GM18505 (cell line): ENCODE measurements at regions not wholly inside any gene's neighbourhood (a gene's known extent, or its start where the extent isn't known, plus 50 kb on each side); places are given as distances from the start of the nearest gene placed in this dataset.
"Not testable (repeated sequence)": the region's sequence is repeated elsewhere in the genome, so short reads cannot be mapped to it uniquely, and the experiment has no call there.

Experiments
- ATAC-seq: cut with Tn5 transposase; IDR thresholded peaks from one replicate; pipeline ENCODE4 v1.9.1; 2021; ENCODE audit not compliant: unreplicated experiment
- POLR2A ChIP-seq: IDR thresholded peaks from 4 replicates; pipeline ENCODE4 v1.6.1; 2011; ENCODE audit warnings: borderline replicate concordance; ENCODE audit not compliant: insufficient read depth, insufficient read length; ENCODE audit errors: extremely low read depth

DNA sequence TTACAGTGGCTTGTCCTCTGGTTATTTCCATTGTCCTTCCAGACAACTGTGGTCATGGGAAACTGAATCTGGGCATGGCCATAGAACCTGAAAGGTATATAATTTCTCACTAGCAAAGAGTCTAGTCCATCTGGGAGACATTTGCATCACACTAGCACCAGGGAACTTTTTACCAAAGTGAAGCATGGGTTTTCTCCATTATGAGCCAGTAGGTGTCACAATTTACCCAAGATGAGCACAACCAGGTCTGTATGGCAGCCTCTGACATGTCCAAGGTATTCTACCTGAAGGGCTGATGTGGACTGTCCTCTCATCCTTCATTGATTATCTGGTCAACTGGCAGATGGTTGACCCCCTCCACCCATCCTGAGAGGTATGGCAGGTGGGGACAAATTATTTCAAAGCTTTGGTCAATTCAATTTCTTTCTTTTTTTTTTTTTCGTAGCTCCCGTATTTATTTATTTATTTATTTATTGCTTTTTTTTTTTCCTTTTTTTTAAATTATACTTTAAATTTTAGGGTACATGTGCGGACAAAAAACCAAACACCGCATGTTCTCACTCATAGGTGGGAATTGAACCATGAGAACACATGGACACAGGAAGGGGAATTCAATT is 425.9 kb downstream of the TMEM135 start:
- no peak for TF ChIP-seq POLR2A
- ATAC-seq = no peak

DNA sequence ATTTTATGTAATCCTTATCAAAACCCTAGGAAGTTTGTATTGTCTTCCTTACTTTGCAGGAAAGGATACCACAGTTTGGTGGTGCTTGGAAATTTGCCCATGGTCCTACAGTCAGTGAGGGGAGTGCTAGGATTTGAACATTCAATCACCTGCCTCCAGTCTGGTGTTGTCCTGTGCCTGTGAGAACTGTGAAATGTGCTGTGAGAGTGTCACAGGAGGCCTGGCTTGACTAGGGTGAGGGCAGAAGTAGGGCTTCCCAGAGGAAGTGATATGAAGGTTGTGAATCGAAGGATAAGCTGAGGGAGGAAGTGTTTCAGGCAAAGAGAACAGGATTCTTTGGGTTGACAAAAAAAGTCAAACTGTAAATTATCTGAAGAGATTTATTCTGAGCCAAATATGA is 424.4 kb downstream of the TMEM135 start:
- no peak for ATAC-seq
- no peak for TF ChIP-seq POLR2A

GRCh38 chr11:87460842-87461637 is 423.3 kb downstream of the TMEM135 start:
- no peak for ATAC-seq
- no peak for TF ChIP-seq POLR2A

DNA sequence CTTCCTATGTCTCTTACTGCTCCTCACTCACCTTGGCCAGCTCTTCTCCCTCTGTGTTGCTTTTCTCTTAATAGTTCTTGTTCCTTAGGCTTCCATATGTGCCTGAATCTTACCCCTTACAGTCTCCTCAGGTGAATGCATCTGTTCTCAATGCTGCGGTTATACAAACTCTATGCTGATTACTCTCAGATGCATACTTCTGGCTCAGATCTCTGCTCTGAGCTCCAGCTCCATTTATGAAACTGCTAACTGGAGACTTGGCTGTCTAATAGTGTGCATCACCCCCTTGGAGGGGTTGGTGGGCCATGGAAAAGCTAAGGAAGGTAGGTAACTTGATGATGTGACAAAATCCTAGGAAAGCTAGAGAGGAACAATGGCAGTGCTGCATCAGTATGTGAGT is 422.5 kb downstream of the TMEM135 start:
- TF ChIP-seq POLR2A = no peak
- ATAC-seq = no peak

DNA sequence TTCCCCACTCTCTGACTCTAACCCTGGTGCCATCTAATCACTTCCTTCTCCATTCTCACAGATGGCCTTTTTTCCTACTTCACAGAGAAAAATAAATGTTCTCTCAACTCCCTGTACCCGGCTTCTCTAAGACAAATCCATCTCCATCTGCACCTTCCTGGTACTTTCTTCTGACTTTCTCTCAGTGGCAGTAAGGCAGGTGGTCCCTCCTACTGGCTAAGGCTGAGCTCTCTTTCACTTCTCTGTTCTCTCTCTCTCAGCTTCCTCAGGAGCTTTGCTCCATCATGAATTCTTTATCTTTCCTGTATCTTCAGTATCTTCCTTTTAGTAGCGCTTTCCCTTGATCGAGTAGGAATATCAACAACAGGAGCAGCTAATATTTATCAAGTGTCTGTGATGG is 421.6 kb downstream of the TMEM135 start:
- ATAC-seq = no peak
- no peak for TF ChIP-seq POLR2A

DNA sequence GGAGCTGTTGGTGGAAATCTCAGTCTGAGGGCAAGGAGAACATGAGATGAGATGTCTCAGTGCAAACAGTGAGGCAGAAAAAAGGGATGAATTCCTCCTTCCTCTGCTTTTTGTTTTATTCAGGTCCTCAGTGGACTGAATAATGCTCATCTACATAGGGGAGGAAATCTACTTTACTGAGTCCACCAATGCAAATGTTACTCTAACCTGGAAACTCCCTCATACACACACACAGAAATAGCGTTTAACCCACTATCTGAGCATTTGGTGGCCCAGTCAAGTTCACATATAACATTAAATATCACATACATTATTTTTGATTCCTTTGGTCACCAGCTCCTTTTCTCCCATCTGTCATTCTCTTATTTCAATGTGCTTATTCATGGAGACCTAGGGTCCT is 418.8 kb downstream of the TMEM135 start:
- no peak for ATAC-seq
- TF ChIP-seq POLR2A = no peak

DNA sequence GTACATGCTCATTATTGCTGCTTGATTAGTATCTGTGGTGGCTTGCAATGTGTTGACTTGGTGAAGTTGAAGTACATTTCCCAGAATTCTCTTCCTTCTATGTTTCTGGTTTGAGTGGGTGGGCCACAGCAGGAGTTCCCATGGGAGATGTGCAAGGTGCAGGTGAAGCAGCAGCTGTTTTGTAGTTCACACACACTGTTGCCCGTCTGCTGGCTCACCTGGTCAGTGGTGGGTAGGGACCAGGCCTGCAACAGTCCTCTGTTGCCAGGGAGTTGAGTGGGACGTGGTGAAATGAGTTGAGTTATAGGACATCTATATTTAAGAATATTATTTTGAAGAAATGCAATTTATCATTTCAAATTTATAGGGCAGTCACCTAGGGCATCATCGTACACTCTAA is 417.4 kb downstream of the TMEM135 start:
- no peak for ATAC-seq

GRCh38 chr11:87454241-87454640 is 416.5 kb downstream of the TMEM135 start:
- no peak for TF ChIP-seq POLR2A
- ATAC-seq = peak; percentile 85

More for the DNA sequence above, 417.4 kb downstream of the TMEM135 start:
- no peak for TF ChIP-seq POLR2A

GRCh38 chr11:87453531-87454089 is 415.9 kb downstream of the TMEM135 start:
- ATAC-seq = no peak
- no peak for TF ChIP-seq POLR2A

DNA sequence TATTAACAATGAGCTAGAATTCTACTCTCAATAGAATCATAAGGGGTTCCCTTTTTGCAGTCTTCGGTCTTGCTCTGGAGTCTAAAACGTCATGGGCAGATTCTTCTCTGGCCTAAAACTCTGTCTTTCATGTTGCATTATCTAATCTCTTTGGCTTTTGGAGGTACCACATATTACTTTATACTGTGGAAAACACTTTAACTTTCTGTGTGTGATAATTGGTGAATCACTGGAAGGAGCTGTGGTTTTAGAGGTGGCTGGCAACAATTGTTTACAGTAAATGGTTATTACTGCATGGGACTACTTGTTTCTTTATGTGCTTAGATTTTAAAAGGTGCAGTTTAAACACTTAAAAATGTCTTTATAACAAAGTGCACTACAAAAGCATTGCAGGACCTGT is 414.3 kb downstream of the TMEM135 start:
- ATAC-seq = not testable (repeated sequence)

GRCh38 chr11:87451395-87451794 is 413.7 kb downstream of the TMEM135 start:
- ATAC-seq = no peak
- no peak for TF ChIP-seq POLR2A

- no peak for ATAC-seq
- TF ChIP-seq POLR2A = no peak
These were observed 409.9 kb downstream of the TMEM135 start for GRCh38 chr11:87447606-87448005.

DNA sequence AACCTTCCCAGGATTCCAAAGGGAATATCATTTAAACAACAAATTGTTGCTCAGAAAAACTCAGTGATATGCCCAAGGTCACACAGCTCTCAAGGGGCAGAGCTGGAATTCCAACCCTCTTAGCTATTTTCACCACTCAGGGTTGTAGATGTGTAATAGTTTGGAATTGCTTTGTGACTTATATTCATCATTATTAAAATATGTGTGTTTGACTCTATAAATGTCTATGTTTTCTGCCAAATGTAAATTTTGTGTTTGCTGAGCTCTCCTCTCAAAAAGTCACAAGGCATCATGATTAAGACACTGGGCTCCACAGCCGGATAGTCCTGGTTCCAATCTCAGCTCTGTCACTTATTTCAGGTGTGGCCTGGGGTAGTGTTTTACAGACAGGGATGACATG is 407.3 kb downstream of the TMEM135 start:
- ATAC-seq = no peak
- no peak for TF ChIP-seq POLR2A

DNA sequence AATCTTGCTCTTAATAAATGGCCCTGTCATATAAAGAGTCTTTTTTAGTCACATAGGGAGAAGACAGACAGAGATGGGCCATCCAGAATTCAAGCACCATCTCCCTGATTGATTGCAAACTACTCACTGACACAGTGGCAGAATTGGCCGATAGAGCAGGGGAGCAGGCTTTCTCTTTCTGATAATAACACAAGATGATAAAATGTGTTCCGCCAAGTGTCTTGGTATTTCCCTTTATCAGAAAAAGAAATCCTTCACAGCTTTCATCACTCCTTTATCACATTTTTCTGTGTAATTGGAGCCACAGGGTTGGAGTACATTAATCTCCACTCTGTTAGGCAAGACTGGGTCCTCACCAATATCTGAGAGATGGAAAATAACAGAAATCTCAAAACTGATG is 406.0 kb downstream of the TMEM135 start:
- no peak for ATAC-seq
- TF ChIP-seq POLR2A = no peak

DNA sequence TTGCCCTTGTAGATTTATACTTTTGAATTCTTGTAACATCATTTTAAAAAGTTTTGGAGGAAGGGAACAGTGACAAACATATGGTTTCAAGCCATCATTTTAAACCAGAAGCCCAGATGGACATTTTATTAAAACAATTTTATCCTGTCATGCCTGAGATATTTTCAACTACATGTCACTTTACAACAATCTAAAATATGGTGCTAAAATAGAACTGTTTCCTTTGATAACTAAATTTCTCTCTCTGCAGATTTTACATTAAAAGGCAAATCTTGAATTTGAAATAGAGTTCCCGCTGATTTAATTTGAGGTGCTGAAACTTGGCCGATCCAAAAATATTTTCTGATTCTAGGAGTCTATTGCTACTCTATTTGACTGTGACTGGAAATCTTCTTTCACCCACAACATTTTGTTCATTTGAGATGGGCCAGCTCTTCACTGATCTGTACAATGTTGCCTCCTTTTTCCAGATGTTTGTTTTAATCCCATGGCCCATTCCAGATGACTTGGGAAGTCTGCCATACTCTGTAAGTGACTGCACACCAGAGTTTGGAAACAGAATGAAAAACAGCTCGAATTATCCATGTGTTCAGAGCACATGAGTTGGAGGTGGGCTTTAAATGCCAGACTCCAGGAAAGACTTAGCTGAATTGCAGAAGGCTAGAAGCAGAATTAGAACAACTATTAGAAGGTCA is 402.5 kb downstream of the TMEM135 start:
- no peak for ATAC-seq
- no peak for TF ChIP-seq POLR2A

- no peak for TF ChIP-seq POLR2A
- no peak for ATAC-seq
These were observed 400.7 kb downstream of the TMEM135 start for GRCh38 chr11:87438416-87438815.
